ENCODE measurements at regions not wholly inside any gene's neighbourhood (a gene's known extent, or its start where the extent isn't known, plus 50 kb on each side); places are given as distances from the start of the nearest gene placed in this dataset.

GRCh38 chr13:78145276-78145675 lies 226.6 kb upstream of the EDNRB start:
- TF ChIP-seq, protein P1, sequence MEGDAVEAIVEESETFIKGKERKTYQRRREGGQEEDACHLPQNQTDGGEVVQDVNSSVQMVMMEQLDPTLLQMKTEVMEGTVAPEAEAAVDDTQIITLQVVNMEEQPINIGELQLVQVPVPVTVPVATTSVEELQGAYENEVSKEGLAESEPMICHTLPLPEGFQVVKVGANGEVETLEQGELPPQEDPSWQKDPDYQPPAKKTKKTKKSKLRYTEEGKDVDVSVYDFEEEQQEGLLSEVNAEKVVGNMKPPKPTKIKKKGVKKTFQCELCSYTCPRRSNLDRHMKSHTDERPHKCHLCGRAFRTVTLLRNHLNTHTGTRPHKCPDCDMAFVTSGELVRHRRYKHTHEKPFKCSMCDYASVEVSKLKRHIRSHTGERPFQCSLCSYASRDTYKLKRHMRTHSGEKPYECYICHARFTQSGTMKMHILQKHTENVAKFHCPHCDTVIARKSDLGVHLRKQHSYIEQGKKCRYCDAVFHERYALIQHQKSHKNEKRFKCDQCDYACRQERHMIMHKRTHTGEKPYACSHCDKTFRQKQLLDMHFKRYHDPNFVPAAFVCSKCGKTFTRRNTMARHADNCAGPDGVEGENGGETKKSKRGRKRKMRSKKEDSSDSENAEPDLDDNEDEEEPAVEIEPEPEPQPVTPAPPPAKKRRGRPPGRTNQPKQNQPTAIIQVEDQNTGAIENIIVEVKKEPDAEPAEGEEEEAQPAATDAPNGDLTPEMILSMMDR (IDR thresholded peaks at IDR 0.05; ENCODE audit: low read length): no peak
- TF ChIP-seq EZH2 (optimal IDR thresholded peaks at IDR 0.05; ENCODE audit: low read depth, low read length) (no peak), EZH2phosphoT487 (IDR thresholded peaks at IDR 0.05; ENCODE audit: low read length) (no peak)

Data from MM.1S (cell line).